Left cardiac atrium (tissue), 4 donors: ENCODE measurements at regions not wholly inside any gene's neighbourhood (a gene's known extent, or its start where the extent isn't known, plus 50 kb on each side); places are given as distances from the start of the nearest gene placed in this dataset.

Source experiments
- ATAC-seq, 2 donors: fragments of 200-7000 bp; cut with Tn5 transposase; one replicate each; pipeline ENCODE4 v1.9.1; 2020; ENCODE audit warnings: mild to moderate bottlenecking in 2 of 2, moderate library complexity in 2 of 2
- DNase-seq: peaks from one replicate; pipeline ENCODE4 v3.0.0-alpha.2; 2020
- intact Hi-C, 2 donors: fragments of 100-400 bp; cut with DNase I; formaldehyde crosslinking; loops; one replicate each; pipeline versions ENCODE4 v1.14.1 to v1.15.1; 2022 to 2023
- donor health status: DM: no; HTN: yes; CAD: no.
- donor health status: DM: no; HTN: yes; CAD: no; lungs with severe emphysema.
- donor health status: DM: yes; HTN: yes; CAD: no.
- donor health status: Dilated cardiomyopathy.

DNA sequence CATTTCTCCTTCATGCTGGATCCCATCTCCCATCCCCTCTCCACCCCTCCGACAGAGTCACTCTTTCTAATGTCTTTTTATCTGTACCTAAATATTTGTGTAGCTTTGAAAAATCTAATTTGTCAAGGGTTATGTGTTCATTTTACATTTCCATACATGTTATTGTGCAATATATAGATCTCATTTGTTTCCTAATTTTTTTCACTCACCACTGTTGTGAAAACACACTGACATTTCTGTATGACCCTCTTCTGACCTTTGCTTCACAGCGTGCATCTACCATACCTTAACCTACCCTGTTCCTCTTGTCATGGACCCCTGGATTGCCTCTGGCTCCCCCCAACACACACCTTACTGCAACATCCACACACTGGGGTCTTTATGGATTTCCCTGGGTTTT, 942.9 kb downstream of the TBC1D22A start:
- intact Hi-C loops: no loop called here
- no peak for DNase-seq
- ATAC-seq: no peak

DNA sequence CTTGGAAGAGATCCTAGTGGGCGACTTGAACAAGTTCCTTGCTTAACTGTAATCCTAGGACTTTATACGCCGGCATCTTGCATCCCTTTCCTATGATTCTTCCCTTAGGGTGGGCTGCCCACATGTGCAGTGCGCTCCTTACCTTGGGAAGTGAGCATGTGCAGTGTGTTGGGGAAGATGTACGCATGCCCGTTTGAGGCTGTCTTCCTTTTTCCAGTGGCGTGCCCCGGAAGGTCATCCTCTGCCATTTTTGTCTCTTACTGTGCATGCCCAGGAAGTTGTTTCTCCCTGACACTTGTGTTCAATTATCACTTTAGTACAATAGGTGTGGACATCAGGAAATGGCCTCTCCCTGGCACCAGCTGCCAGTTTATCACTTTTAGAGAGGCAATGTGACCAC, 936.5 kb downstream of the TBC1D22A start:
- no peak for DNase-seq
- ATAC-seq: no peak
- intact Hi-C loops: no loop called here

DNA sequence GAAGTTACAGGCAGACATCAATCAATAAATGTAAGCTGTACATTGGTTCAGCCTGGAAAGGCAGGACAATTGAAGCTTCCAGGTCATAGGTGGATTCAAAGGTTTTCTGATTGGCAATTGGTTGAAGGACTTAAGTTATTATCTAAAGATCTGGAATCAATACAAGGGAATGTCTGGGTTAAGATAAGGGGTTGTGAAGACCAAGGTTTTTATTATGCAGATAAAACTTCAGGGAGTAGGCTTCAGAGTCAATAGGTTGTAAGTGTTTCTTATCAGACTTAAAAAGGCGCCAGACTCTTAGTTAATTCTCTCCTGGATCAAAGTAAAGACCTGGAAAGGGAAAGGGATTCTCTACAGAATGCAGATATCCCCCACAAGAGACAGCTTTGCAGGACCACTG, 935.4 kb downstream of the TBC1D22A start:
- ATAC-seq: no peak
- no peak for DNase-seq
- intact Hi-C loops: no loop called here

DNA sequence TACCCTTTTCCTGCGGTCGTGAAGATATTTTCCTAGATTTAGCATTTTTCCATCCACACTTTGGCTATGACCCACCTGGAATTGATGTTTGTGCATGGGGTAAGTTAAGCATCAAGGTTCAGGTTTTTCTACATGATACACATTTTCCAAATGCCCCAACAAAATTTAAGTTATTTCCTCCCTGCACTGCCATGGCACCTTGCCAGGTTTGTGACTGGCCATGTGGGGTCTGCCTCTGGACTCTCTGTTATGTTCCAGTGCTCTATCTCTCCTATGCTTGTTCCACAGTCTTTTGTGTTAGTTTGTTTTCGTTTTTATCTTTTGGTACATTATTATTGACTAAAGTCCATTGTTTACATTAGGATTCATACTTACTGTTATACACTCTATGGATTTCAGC, 934.3 kb downstream of the TBC1D22A start:
- DNase-seq (no peak), ATAC-seq (no peak)
- intact Hi-C loops: no loop called here

DNA sequence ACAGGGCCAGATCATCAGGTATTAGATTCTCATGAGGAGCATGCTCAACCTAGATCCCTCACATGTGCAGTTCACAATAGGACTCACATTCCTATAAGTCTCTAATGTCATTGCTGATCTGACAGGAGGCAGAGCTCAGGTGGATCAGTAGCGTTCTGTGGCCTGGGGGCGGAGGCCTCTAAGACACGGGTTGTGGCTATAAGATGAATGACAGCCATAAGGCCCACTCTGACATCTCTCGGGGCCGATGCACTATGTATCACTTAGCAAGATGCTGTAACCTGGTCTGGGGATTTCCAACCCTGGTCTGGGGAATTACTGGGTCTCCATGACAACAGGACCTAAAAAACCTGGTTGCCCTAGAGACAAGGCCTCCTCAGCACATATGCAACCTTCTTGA, 932.7 kb downstream of the TBC1D22A start:
- ATAC-seq (no peak), DNase-seq (no peak)
- intact Hi-C loops: no loop called here

DNA sequence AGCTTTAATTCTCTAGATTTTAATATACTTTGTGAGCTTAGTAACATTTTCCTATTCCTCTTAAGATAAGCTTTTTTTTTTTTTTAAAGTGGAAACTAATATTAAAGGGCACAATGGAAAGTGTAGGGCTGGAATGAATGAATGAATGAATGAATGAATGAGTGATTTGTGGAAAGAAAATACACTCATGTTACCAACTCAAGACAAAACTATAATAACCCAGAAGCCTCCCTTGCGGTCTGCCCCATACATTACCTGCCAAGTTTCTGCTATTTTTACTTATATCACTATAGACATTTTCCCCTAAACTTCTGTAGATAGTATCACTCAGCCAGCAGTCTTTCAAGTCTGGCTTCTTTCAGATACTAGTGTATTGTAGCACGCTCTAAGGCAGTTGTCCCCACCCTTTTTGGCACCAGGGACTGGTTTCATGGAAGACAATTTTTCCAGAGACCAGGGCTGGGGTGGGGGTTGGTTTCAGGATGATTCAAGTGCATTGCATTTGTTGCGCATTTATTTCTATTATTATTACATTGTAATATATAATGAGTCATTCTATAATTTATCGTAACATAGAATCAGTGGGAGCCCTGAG, 932.2 kb downstream of the TBC1D22A start:
- intact Hi-C loops: no loop called here
- ATAC-seq (no peak), DNase-seq (no peak)

DNA sequence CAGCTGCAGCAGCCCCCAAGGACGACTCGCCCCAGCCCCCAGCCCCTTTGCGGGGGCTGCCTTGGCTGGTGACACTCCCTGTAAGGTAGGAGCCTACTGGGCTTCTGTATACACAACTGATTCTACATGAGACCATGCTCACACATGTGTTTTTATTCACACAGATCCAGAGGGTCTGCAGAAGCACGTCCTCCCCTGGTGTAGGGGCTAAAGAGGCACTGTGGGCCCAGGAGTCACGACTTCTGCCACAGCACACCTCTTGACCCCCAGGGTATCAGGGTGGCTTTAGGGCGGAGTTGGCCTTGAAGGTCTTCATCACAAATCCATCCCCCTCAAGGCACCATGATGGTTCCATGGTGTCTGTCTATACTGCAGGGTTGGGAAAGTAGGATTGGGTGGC, 931.2 kb downstream of the TBC1D22A start:
- intact Hi-C loops: no loop called here
- DNase-seq (no peak), ATAC-seq (no peak)

DNA sequence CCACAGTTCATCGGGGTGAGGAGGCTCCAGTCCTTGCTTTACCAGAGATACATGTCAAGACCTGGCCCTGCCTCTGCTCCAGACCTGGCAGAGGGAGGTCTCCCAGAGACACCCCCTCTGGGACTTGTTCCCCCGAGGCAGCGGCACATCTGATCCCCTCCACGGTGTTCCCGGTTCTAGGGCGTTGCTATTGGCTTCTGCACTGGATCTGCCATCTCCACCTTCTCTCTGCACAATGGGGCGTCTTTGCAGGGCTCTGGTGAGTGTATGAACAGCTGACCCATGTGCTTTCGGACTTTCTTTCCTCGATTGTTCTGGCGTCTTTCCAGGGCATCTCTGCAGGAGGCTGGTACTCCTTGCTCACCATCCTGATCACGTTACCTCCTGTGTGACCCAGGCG, 930.4 kb downstream of the TBC1D22A start:
- ATAC-seq (no peak), DNase-seq (no peak)
- intact Hi-C loops: no loop called here

DNA sequence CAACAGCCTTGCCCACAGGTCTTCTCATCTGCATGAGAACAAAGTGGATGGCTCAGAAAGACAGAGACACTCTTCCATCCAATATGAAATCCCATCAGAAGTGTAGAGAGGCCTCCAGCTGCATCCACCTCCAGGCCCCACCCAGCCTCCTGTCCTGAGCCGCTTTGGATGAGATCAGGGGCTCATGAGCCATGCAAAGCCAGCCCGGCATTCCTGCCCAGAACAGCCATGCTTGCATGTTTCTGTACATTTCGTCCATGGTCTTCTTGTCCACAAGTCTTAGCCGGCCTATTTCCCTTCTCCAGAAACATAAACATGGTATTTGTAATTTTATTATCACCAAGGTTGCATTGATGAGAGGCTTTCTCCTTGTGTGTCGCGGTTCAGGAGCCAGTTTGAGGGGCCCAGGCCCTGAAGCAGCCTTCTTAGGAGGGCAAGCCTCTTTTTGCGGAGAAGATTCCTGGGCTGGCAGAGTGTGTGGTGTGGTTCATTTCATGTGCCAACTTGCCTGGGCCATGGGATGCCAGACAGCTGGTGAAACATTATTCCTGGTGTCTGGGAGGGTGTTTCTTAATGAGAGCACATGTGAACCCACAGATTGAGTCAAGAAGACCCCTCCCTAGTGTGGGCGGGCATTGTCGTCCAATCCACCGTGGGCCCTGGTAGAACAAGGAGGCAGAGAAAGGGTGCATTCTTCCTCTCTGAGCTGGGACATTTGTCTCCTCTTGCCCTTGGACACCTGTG, 928.9 kb downstream of the TBC1D22A start:
- no peak for ATAC-seq
- DNase-seq: no peak
- intact Hi-C loops: no loop called here

DNA sequence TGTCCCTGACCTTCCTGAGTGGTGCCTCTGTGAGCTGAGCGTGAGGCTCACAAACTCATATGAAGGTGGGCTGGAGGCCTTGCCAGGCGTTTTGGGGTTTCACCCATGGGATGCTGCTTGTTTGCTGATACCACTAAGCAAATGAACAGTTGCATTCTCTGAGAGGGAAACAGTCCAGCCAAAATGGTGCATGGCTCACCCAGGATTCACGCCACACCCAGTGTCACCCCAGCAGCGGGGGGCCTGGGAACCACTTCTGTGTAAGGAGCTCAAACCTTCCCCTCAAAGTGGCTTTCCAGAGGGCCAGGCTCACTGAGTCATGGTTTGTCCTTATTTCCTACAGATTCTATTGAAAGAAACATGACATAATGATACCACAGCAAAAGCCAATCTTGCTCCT, 928.1 kb downstream of the TBC1D22A start:
- DNase-seq: no peak
- ATAC-seq: no peak
- intact Hi-C loops: no loop called here

DNA sequence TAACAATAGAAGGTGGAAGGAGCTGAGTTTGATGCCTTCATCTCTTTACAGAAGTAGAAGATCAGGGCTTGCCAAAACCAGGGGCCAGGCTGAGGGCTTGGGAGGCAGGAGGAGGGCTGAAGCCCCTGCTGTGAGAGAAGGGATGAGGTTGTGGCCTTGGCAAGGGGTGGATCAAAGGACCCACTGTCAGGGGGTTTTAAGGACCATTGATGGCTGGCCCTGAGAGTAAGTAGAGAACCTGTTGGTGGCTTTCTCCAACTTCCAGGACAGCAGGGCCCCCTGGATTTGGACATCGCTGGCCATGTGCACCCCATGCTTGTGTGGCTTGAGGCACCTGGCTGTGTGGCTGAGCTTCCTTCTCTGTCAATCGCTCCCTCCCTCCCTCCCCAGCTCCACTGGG, 927.7 kb downstream of the TBC1D22A start:
- intact Hi-C loops: no loop called here
- DNase-seq (no peak), ATAC-seq (no peak)

DNA sequence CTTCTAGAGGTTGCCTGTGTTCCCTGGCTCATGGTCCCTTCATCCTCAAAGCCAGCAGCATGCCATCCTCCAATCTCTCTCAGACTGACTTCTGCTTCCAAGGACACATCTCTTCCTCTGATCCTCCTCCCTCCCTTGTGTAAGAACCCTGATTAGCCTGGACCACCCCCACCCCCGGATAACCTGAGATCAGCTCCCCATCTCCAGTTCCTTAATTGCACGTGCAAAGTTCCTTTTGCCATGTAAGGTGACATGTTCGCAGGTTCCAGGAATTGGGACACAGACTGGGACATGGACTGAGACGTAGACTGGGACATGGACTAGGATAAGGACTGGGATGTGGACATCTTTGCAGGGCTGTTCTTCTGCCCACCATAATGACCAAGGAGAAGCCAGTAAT, 925.3 kb downstream of the TBC1D22A start:
- no peak for DNase-seq
- intact Hi-C loops: no loop called here
- ATAC-seq: no peak

DNA sequence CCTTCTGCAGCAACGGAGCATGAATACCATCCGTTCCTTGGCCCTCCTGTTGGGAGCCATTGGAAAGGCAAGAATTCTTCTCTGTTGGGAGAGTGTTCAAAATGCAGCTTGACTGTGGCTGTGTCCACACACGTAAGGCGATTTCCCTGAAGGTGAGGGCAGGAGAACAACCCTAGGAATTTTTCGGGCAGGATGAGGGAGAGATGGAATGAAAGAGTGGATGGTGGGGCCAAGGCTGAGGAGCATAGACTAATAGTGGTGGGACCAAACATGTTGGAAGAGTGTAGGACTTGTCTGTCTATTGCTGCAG, 924.9 kb downstream of the TBC1D22A start:
- DNase-seq (no peak), ATAC-seq (no peak)
- intact Hi-C loops: no loop called here

DNA sequence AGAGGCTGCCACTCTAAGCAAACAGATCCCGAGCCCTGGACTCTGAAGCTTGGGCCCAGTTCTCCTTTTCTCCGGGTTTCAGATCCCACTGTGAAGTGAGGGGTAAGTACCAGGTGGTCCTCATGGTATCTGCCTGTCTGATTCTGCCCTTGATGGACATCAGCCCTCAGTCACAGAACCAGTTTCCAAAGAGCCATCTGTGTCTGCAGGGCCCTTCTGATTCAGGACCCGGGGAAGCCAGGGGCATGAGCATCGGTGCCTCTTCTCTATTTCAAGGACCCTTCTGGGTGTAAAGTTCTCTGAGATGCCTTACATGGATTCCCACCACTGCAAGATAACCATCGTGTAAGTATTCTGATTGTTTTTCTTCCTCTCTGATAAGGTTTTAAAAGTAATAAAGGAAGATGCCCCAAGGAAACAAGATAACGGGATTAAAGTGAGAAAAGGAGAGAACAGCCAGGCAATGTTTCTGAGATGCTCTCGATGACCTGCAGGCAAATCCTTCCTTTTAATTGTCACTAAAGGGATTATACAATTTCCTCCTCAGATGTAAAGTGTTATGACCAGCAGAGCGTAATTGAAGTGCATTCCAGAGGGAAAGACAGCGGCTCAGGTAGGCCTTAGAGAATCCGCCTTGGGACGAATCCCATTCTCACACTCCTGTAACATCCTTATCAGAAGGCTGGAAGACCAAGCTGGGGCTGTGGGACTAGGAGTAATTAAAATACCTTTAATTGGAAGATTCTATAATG, 924.3 kb downstream of the TBC1D22A start:
- ATAC-seq (no peak), DNase-seq (no peak)
- intact Hi-C loops: no loop called here

DNA sequence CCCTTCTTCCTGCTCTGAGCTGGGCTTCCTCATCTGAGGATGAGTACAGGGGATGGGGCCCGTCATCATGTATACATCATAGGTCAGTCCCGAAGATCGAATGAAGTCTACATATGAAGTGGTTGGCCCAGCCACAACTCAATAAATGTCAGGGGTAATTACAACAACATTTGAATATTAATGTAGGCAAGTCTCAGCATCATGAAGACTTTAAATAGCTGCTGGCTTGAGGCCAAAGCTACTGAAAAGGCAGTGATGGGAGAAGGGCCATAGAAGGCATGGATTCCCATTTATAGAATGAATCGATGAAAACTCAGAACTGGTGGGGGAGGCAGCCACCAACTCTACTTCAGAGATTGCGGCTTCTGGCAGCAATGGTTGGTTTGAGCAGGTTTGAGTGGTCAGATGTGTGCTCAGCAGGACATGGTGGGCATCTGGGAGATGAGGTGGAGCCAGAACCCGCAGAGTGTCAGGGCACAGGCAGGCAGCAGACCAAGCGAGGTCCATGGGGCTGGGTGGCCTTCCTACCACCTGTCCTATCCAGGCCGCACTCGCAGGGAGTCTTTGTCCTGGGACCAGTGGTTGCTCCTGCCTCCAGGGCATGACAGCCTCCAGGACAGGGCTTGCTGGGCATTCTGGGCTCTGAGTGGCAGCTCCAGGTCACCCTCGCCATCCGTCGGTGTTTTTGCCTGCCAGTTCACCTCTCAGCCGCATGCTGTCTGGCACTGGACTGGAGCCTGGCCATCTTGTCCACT, 919.1 kb downstream of the TBC1D22A start:
- no peak for DNase-seq
- intact Hi-C loops: no loop called here
- no peak for ATAC-seq

DNA sequence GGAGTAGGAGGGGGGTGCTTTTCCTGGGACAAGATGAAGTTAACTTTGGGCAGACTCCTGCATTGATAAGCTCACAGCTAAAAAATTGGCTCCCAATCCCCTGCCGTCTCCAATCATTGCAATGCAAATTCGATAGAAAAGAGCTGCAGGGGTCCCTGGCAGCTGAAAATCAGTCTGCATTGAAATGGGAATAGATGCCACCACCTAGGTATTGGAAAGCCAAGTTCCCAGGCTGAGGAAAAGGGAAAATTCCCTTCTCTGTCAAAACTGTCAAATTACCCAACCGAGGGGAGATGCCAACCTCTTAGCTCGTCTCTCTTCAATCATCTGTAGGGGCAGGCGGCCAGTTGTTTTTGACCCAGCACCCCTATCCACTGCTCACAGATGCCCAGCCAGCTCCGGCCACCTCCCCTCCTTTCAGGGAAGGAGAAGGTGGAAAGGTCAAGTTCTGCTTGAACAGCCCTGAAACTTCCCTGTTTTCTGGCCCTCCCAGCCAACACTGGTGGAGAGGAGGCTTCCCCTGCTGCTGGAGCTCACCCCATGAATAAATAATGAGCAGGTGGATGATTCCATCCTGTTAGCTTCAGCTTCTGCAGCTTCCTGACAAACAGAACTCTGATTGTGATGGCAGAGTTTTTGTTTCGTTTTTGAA, 916.3 kb downstream of the TBC1D22A start:
- ATAC-seq: no peak
- no peak for DNase-seq
- intact Hi-C loops: no loop called here

DNA sequence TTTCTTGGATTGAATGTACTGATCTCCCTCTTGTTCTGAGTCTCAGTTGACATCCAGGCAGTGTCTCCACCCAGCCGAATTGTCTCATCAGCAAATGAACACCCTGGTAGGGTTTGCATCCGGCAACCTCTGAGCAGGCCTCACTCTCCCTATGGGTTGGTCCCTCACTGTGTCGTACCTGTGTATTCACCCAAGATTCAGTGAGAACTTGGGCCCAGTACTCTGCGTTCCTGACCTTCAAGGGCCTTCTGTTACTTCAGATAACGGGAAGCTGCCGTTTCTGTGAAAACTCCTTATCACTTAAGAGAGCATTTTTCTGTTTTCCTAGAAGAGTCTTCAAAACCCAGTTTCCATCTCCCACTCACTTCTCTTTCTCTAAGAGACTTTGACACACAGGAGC, 915.6 kb downstream of the TBC1D22A start:
- intact Hi-C loops: no loop called here
- ATAC-seq (no peak), DNase-seq (no peak)

DNA sequence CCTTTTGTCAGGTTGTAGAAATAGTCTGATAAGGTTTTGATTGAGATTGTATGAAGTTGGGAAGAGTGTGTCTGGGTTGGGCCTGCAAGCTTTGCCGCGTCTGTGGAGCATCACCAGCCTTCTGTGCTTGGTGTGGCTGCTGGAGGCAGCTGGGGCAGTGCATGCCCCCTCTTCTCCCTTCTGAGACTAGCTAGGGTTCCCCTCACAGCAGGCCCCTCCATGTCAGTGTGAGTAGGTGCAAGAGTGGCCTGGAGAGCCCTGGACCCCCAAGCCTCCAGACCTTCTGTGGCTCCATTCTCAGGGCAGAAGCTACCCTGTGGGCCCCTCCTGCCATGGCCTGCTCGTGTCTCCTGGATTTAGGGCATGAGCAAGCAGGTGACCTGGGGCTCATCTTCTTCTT, 914.2 kb downstream of the TBC1D22A start:
- intact Hi-C loops: no loop called here
- DNase-seq (no peak), ATAC-seq (no peak)

DNA sequence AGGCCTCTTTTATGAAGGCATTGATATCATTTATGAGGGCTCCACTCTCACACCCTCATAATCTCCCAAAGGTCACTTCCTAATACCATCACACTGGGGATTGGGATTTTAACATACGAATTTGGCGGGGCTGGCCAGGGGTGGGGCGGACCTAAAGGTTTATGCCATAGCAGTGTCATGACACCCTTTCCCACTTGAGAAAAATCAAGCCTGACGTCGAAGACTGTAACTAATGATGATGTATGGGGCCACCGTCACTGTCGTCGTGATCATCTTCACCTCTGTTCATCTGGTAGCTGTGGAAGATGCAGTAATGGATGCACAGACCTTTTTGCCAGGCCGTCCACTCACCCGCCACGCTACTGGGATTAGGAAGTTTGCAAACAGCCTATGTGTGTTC, 912.1 kb downstream of the TBC1D22A start:
- intact Hi-C loops: no loop called here
- ATAC-seq (no peak), DNase-seq (no peak)

DNA sequence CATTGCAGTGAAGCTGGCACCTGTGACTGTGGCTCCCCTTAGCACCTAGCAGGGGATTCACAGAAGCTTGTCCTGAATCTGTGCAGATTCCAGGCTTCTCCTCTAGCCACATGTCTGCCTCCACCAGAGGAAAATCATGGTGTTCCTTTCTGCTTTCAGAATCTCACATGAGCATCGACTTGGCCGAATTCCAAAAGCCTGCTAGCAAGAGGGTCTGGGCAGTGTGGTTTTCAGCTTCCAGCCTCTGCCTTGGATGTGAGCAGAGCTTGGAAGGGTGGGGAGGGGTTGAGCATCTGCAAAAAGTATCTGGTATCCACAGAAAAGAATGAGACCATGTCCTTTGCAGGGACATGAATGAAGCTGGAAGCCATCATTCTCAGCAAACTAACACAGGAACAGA, 911.1 kb downstream of the TBC1D22A start:
- intact Hi-C loops: no loop called here
- DNase-seq: no peak

More for the DNA sequence above, 911.1 kb downstream of the TBC1D22A start:
- ATAC-seq: no peak
